ENCODE measurements at regions not wholly inside any gene's neighbourhood (a gene's known extent, or its start where the extent isn't known, plus 50 kb on each side); places are given as distances from the start of the nearest gene placed in this dataset.

GRCh38 chr9:11928871-11929321 is 764.3 kb upstream of the TYRP1 start:
- no peak overlapping the region for H3K27ac ChIP-seq
- TF ChIP-seq RCOR1 (IDR thresholded peaks at IDR 0.05; ENCODE audit: low read depth, low read length): no peak
- TF ChIP-seq MYC (IDR thresholded peaks at IDR 0.05; ENCODE audit: borderline replicate concordance, low read length): no peak
- TF ChIP-seq USF2 (IDR thresholded peaks at IDR 0.05): no peak
- no peak for TF ChIP-seq SMC3 (IDR thresholded peaks at IDR 0.05)
- CTCF ChIA-PET: no interaction called here
- no peak overlapping the region for H3K4me3 ChIP-seq
- WGBS (ENCODE audit: missing lambda C conversion rate): no CpG with 5 or more reads among the region's 17 CpGs
- FAIRE-seq (no peak), ATAC-seq (no peak), DNase-seq (ENCODE audit: low read depth in 1 of 2, low spot score in 1 of 2) (no peak)
- H3K4me2 ChIP-seq: no peak overlapping the region
- POLR2A ChIA-PET: no interaction called here
- H3K9me3 ChIP-seq: peaks cover 3% of the 10 kb centered on the region; the same call in 1 of the 3 replicates
- no peaks in the 10 kb centered on the region for H3K4me1 ChIP-seq

- no peak overlapping the region for H3K4me2 ChIP-seq
- H3K27ac ChIP-seq: no peak overlapping the region
- 20% methylated on average over 3 of the region's 3 CpGs for WGBS (ENCODE audit: missing lambda C conversion rate)
- no peak overlapping the region for H3K4me3 ChIP-seq
- CTCF ChIA-PET: no interaction called here
- TF ChIP-seq FOSB (CRISPR knock-in tag; IDR thresholded peaks at IDR 0.05) (no peak), PBX3 (IDR thresholded peaks at IDR 0.05) (no peak), E2F6 (IDR thresholded peaks at IDR 0.05; ENCODE audit: borderline replicate concordance, low read depth) (no peak), MAFK (IDR thresholded peaks at IDR 0.05; ENCODE audit: partially characterized antibody) (no peak)
- H3K9me3 ChIP-seq: peaks cover 3% of the 10 kb centered on the region; the same call in 1 of the 3 replicates
- FAIRE-seq (no peak), ATAC-seq (no peak), DNase-seq (ENCODE audit: low read depth in 1 of 2, low spot score in 1 of 2) (no peak)
- POLR2A ChIA-PET: no interaction called here
- no peaks in the 10 kb centered on the region for H3K4me1 ChIP-seq
Observed at GRCh38 chr9:11931109-11931508, 762.1 kb upstream of the TYRP1 start.

- 24% methylated on average over 3 of the region's 3 CpGs for WGBS (ENCODE audit: missing lambda C conversion rate)
- no peak for FAIRE-seq
- Histone ChIP-seq H3K4me3 (no peak overlapping the region), H3K9me3 (peaks cover 3% of the 10 kb centered on the region; the same call in 1 of the 3 replicates), H3K27ac (no peak overlapping the region), H3K4me1 (no peaks in the 10 kb centered on the region), H3K4me2 (no peak overlapping the region)
- TF ChIP-seq NFE2L2 (conservative IDR thresholded peaks at IDR 0.05; ENCODE audit: low read length) (no peak), E2F6 (IDR thresholded peaks at IDR 0.05; ENCODE audit: borderline replicate concordance, low read depth) (no peak), EHF (CRISPR knock-in tag; IDR thresholded peaks at IDR 0.05) (no peak), MAX (IDR thresholded peaks at IDR 0.05) (no peak), GATA3 (IDR thresholded peaks at IDR 0.05; ENCODE audit: borderline replicate concordance) (no peak), EP300 (IDR thresholded peaks at IDR 0.05) (no peak), SREBF2 (IDR thresholded peaks at IDR 0.05) (no peak), JUN (IDR thresholded peaks at IDR 0.05) (no peak), ESRRA (IDR thresholded peaks at IDR 0.05; ENCODE audit: borderline replicate concordance, low read length) (no peak), RFX5 (IDR thresholded peaks at IDR 0.05) (no peak), MAFK (IDR thresholded peaks at IDR 0.05; ENCODE audit: partially characterized antibody) (no peak), POLR2A (IDR thresholded peaks at IDR 0.05; ENCODE audit: low read length) (no peak), POLR2AphosphoS2 (conservative IDR thresholded peaks at IDR 0.05; ENCODE audit: low read length) (no peak), RAD21 (conservative IDR thresholded peaks at IDR 0.05 in 1 of 2, IDR thresholded peaks at IDR 0.05 in 1 of 2) (no peak), MYC (IDR thresholded peaks at IDR 0.05; ENCODE audit: borderline replicate concordance, low read length) (no peak), EHMT2 (IDR thresholded peaks at IDR 0.05; ENCODE audit: low read depth) (no peak), HOXB13 (CRISPR knock-in tag; IDR thresholded peaks at IDR 0.05; ENCODE audit: low read depth) (no peak), HDAC2 (IDR thresholded peaks at IDR 0.05) (no peak), ZSCAN20 (CRISPR knock-in tag; IDR thresholded peaks at IDR 0.05) (no peak), SMC3 (IDR thresholded peaks at IDR 0.05) (no peak)
- DNase-seq (ENCODE audit: low read depth in 1 of 2, low spot score in 1 of 2): no peak
- ATAC-seq: no peak
- ChIA-PET POLR2A (no interaction called here), CTCF (no interaction called here)
Observed at GRCh38 chr9:11931751-11932150, 761.4 kb upstream of the TYRP1 start.

Measured in A549 (cell line).